HCT116 (cell line): ENCODE measurements at regions not wholly inside any gene's neighbourhood (a gene's known extent, or its start where the extent isn't known, plus 50 kb on each side); places are given as distances from the start of the nearest gene placed in this dataset.

Experiments
- ATAC-seq: fragments of 200-7000 bp; cut with Tn5 transposase; 2 replicates; pipeline ENCODE4 v1.9.1; 2020; ENCODE audit warnings: mild to moderate bottlenecking, moderate library complexity
- BruUV-seq: library from RNA; stranded (reverse); fragments of 400-500 nt; replicated peaks from 2 replicates; lab custom pipeline; 2021; lab: Mats Ljungman, UMichigan
- CTCF ChIA-PET: fragments of 300-600 bp; sonication (Branson Sonifier 250); formaldehyde crosslinking; loops from one replicate; lab custom pipeline; 2021; ENCODE audit warnings: antibody characterized with exemption; lab: Charles Lee
- POLR2A ChIA-PET: fragments of 300-600, 350-600 bp; sonication (Branson Sonifier 250); formaldehyde crosslinking; loops from one replicate; lab custom pipeline; 2021; ENCODE audit warnings: antibody characterized with exemption; lab: Charles Lee
- RAD21 ChIA-PET, 2 experiments: fragments of 300-600 bp; sonication (Branson Sonifier 250); formaldehyde crosslinking; loops; one replicate each; lab custom pipeline; 2023; ENCODE audit warnings: low total read pairs in 2 of 2; ENCODE audit not compliant: uncharacterized antibody in 2 of 2, unreplicated experiment in 2 of 2, low non-redundant PET in 1 of 2; lab: Charles Lee
- DNase-seq: peaks from one replicate; pipeline ENCODE4 v3.0.0-alpha.2; 2010; ENCODE audit warnings: low read depth, low spot score
- H2AFZ ChIP-seq: fragments of 200-600 bp; shearing (Covaris generic), sonication (generic); 2 replicates; pipeline ENCODE4 v1.6.1; 2017; ENCODE audit warnings: low read depth, mixed run types, mixed read lengths, antibody characterized with exemption, low read length; ENCODE audit not compliant: poor library complexity, severe bottlenecking
- H3K27ac ChIP-seq: 2 replicates; pipeline ENCODE4 v1.5.1; 2012; ENCODE audit warnings: low read depth, low read length
- H3K27me3 ChIP-seq: fragments of 200-600 bp; sonication (generic); 2 replicates; pipeline ENCODE4 v1.6.1; 2016; ENCODE audit warnings: mixed run types, low read length, mixed read lengths; ENCODE audit not compliant: insufficient read depth
- H3K36me3 ChIP-seq, 2 experiments: fragments of 200-500 bp in 1 of 2; fragments of 200-600 bp in 1 of 2; sonication (Bioruptor generic) in 1 of 2; sonication (generic) in 1 of 2; 2 replicates each; pipeline versions ENCODE4 v1.5.1 to v1.6.1; 2014 to 2016; ENCODE audit warnings: low read length in 2 of 2, inconsistent platforms in 1 of 2, mixed read lengths in 1 of 2, mixed run types in 1 of 2; ENCODE audit not compliant: insufficient read depth in 2 of 2, control insufficient read depth in 1 of 2
- H3K4me1 ChIP-seq, 2 experiments: fragments of 200-600 bp in 1 of 2; sonication (generic) in 1 of 2; 2 replicates each; pipeline versions ENCODE4 v1.5.1 to v1.6.1; 2012 to 2017; ENCODE audit warnings: low read length in 2 of 2, inconsistent platforms in 1 of 2, mild to moderate bottlenecking in 1 of 2, mixed read lengths in 1 of 2, mixed run types in 1 of 2, moderate library complexity in 1 of 2; ENCODE audit not compliant: insufficient read depth in 2 of 2, control insufficient read depth in 1 of 2
- H3K4me2 ChIP-seq: fragments of 200-600 bp; sonication (generic); 2 replicates; pipeline ENCODE4 v1.6.1; 2017; ENCODE audit warnings: mixed run types, low read length, mixed read lengths
- H3K4me3 ChIP-seq, 2 experiments: fragments of 200-600 bp in 1 of 2; sonication (generic) in 1 of 2; replicated peaks in 1 of 2; 2 replicates each; pipeline ENCODE4 v1.5.1; 2011 to 2016; ENCODE audit warnings: low read length in 2 of 2, control low read depth in 1 of 2, low read depth in 1 of 2, mild to moderate bottlenecking in 1 of 2, mixed read lengths in 1 of 2, mixed run types in 1 of 2
- H3K79me2 ChIP-seq: fragments of 200-600 bp; sonication (generic); 2 replicates; pipeline ENCODE4 v1.6.1; 2017; ENCODE audit warnings: mild to moderate bottlenecking, mixed run types, low read length, moderate library complexity, mixed read lengths; ENCODE audit not compliant: insufficient read depth
- H3K9ac ChIP-seq: fragments of 200-600 bp; sonication (generic); 2 replicates; pipeline ENCODE4 v1.6.1; 2016; ENCODE audit warnings: low read length, mixed read lengths
- H3K9me2 ChIP-seq: fragments of 200-600 bp; sonication (generic), shearing (Covaris generic); 2 replicates; pipeline ENCODE4 v1.6.1; 2017; ENCODE audit warnings: mixed run types, mild to moderate bottlenecking, moderate library complexity; ENCODE audit not compliant: insufficient read depth
- H3K9me3 ChIP-seq, 2 experiments: fragments of 200-500 bp in 1 of 2; fragments of 200-600 bp in 1 of 2; sonication (Bioruptor generic) in 1 of 2; sonication (generic) in 1 of 2; 2 replicates each; pipeline ENCODE4 v1.6.1; 2014 to 2017; ENCODE audit warnings: low read length in 2 of 2, mixed read lengths in 2 of 2, inconsistent platforms in 1 of 2, low read depth in 1 of 2, mild to moderate bottlenecking in 1 of 2, mixed run types in 1 of 2, moderate library complexity in 1 of 2; ENCODE audit not compliant: control insufficient read depth in 1 of 2, insufficient read depth in 1 of 2
- H4K20me1 ChIP-seq: fragments of 200-600 bp; sonication (generic), shearing (Covaris generic); 2 replicates; pipeline ENCODE4 v1.6.1; 2017; ENCODE audit warnings: mixed run types, mild to moderate bottlenecking, moderate library complexity; ENCODE audit not compliant: insufficient read depth
- ATF3 ChIP-seq: IDR thresholded peaks from 2 replicates; pipeline ENCODE4 v1.6.1; 2012
- CBX3 ChIP-seq: IDR thresholded peaks from 2 replicates; pipeline ENCODE4 v1.6.1; 2012; ENCODE audit warnings: low read depth
- CEBPB ChIP-seq: IDR thresholded peaks from 2 replicates; pipeline ENCODE4 v1.6.1; 2012; ENCODE audit warnings: low read depth
- CTCF ChIP-seq, 3 experiments: fragments of 200-600 bp in 1 of 3; sonication (generic) in 1 of 3; IDR thresholded peaks in 2 of 3; conservative IDR thresholded peaks in 1 of 3; 2 replicates each; pipeline ENCODE4 v1.5.1; 2012 to 2017; ENCODE audit warnings: low read depth in 2 of 3, low read length in 2 of 3, antibody characterized with exemption in 1 of 3, borderline replicate concordance in 1 of 3, control low read depth in 1 of 3, mild to moderate bottlenecking in 1 of 3, mixed read lengths in 1 of 3, mixed run types in 1 of 3, moderate library complexity in 1 of 3; ENCODE audit not compliant: insufficient read depth in 1 of 3
- EGR1 ChIP-seq: IDR thresholded peaks from 2 replicates; pipeline ENCODE4 v1.6.1; 2012; ENCODE audit warnings: low read depth
- ELF1 ChIP-seq: IDR thresholded peaks from 2 replicates; pipeline ENCODE4 v1.6.1; 2012; ENCODE audit warnings: low read depth, borderline replicate concordance
- EZH2 ChIP-seq: fragments of 200-600 bp; sonication (generic); IDR thresholded peaks from 2 replicates; pipeline ENCODE4 v1.6.1; 2017; ENCODE audit warnings: antibody characterized with exemption, mixed run types
- FOSL1 ChIP-seq: IDR thresholded peaks from 2 replicates; pipeline ENCODE4 v1.6.1; 2012; ENCODE audit warnings: low read depth
- JUND ChIP-seq: IDR thresholded peaks from 2 replicates; pipeline ENCODE4 v1.6.1; 2012
- POLR2A ChIP-seq: IDR thresholded peaks from 2 replicates; pipeline ENCODE4 v1.7.0; 2011; ENCODE audit warnings: borderline replicate concordance; ENCODE audit not compliant: insufficient read depth, insufficient read length; ENCODE audit errors: extremely low read depth
- RAD21 ChIP-seq: IDR thresholded peaks from 2 replicates; pipeline ENCODE4 v1.6.1; 2012; ENCODE audit warnings: low read depth, mild to moderate bottlenecking
- SIN3A ChIP-seq: IDR thresholded peaks from 2 replicates; pipeline ENCODE4 v1.6.1; 2012; ENCODE audit warnings: low read depth
- TCF7L2 ChIP-seq: IDR thresholded peaks from 2 replicates; pipeline ENCODE4 v1.7.0; 2011; ENCODE audit warnings: borderline replicate concordance, inconsistent platforms; ENCODE audit not compliant: insufficient read depth, insufficient read length; ENCODE audit errors: extremely low read depth
- YY1 ChIP-seq: IDR thresholded peaks from 2 replicates; pipeline ENCODE4 v1.6.1; 2011; ENCODE audit warnings: low read length, low read depth, moderate library complexity, mild to moderate bottlenecking; ENCODE audit not compliant: insufficient replicate concordance; ENCODE audit errors: extremely low read depth
- ZBTB33 ChIP-seq: IDR thresholded peaks from 2 replicates; pipeline ENCODE4 v1.6.1; 2011; ENCODE audit warnings: mild to moderate bottlenecking, low read length, moderate library complexity; ENCODE audit not compliant: insufficient replicate concordance; ENCODE audit errors: extremely low read depth
- ZNF274 ChIP-seq: fragments of 200-500 bp; sonication (Bioruptor generic); IDR thresholded peaks from 2 replicates; pipeline ENCODE4 v1.6.1; 2014; ENCODE audit warnings: mild to moderate bottlenecking, low read depth, low read length, inconsistent platforms
- intact Hi-C: fragments of 100-400 bp; cut with micrococcal nuclease; formaldehyde crosslinking; loops from 2 replicates; pipeline ENCODE4 v1.10.0; 2022

GRCh38 chr6:105879146-105879545 is 207.0 kb upstream of the PRDM1 start:
- CTCF ChIA-PET: no interaction called here
- Histone ChIP-seq H3K27me3 (no peaks in the 10 kb centered on the region), H2AFZ (no peak overlapping the region), H3K27ac (no peak overlapping the region), H4K20me1 (no peaks in the 10 kb centered on the region), H3K36me3 (no peaks in the 10 kb centered on the region), H3K9ac (no peak overlapping the region), H3K4me1 (no peaks in the 10 kb centered on the region), H3K9me2 (no peaks in the 10 kb centered on the region), H3K4me2 (no peak overlapping the region), H3K79me2 (no peaks in the 10 kb centered on the region), H3K9me3 (no peaks in the 10 kb centered on the region), H3K4me3 (no peak overlapping the region)
- intact Hi-C loops: no loop called here
- RAD21 ChIA-PET: no interaction called here
- TF ChIP-seq CEBPB: no peak
- TF ChIP-seq CTCF (IDR thresholded peaks at IDR 0.05 in 2 of 3, conservative IDR thresholded peaks at IDR 0.05 in 1 of 3; ENCODE audit: borderline replicate concordance in 1 of 3, insufficient read depth in 1 of 3, low read depth in 2 of 3, low read length in 2 of 3): no peak
- no peak for TF ChIP-seq EZH2
- no peak for TF ChIP-seq RAD21
- TF ChIP-seq ATF3: no peak
- no peak for TF ChIP-seq FOSL1
- TF ChIP-seq CBX3: no peak
- no peak for TF ChIP-seq SIN3A
- no peak for TF ChIP-seq TCF7L2
- TF ChIP-seq JUND: no peak
- no peak for TF ChIP-seq EGR1
- TF ChIP-seq YY1: no peak
- TF ChIP-seq POLR2A: no peak
- no peak for TF ChIP-seq ZNF274
- TF ChIP-seq ELF1: no peak
- TF ChIP-seq ZBTB33: no peak
- BruUV-seq: no TSS peak
- POLR2A ChIA-PET: no interaction called here
- DNase-seq (no peak), ATAC-seq (no peak)
